ENCODE measurements at regions not wholly inside any gene's neighbourhood (a gene's known extent, or its start where the extent isn't known, plus 50 kb on each side); places are given as distances from the start of the nearest gene placed in this dataset.

- TF ChIP-seq EZH2 (IDR thresholded peaks at IDR 0.05; ENCODE audit: borderline replicate concordance, low read length) (no peak), CTCF (IDR thresholded peaks at IDR 0.05; ENCODE audit: low read length) (no peak)
These were observed 82.4 kb upstream of the PROX1 start for GRCh38 chr1:213905344-213905743.

Data from OCI-LY1 (cell line).